Muscle layer of duodenum (tissue), 2 donors: ENCODE measurements at regions not wholly inside any gene's neighbourhood (a gene's known extent, or its start where the extent isn't known, plus 50 kb on each side); places are given as distances from the start of the nearest gene placed in this dataset.
"Not testable (repeated sequence)": the region's sequence is repeated elsewhere in the genome, so short reads cannot be mapped to it uniquely, and the experiment has no call there.

Experiments used
- H3K27ac ChIP-seq: one replicate; pipeline ENCODE4 v1.7.0; 2013; ENCODE audit warnings: mild to moderate bottlenecking, low read length
- H3K27me3 ChIP-seq: one replicate; pipeline ENCODE4 v1.7.0; 2013; ENCODE audit warnings: low read depth, mild to moderate bottlenecking, control low read depth, low read length
- H3K36me3 ChIP-seq, 2 donors: one replicate each; pipeline ENCODE4 v1.7.0; 2013; ENCODE audit warnings: low read length in 2 of 2, control low read depth in 1 of 2, mild to moderate bottlenecking in 1 of 2; ENCODE audit not compliant: insufficient read depth in 2 of 2, control insufficient read depth in 1 of 2
- H3K4me1 ChIP-seq, 2 donors: one replicate each; pipeline ENCODE4 v1.7.0; 2013; ENCODE audit warnings: low read length in 2 of 2, mild to moderate bottlenecking in 2 of 2, control low read depth in 1 of 2, moderate library complexity in 1 of 2; ENCODE audit not compliant: insufficient read depth in 2 of 2, control insufficient read depth in 1 of 2
- H3K4me3 ChIP-seq, 2 donors: one replicate each; pipeline ENCODE4 v1.7.0; 2013; ENCODE audit warnings: low read length in 2 of 2, low read depth in 1 of 2, mild to moderate bottlenecking in 1 of 2
- H3K9me3 ChIP-seq, 2 donors: one replicate each; pipeline ENCODE4 v1.7.0; 2013; ENCODE audit warnings: low read length in 2 of 2, control low read depth in 1 of 2, mild to moderate bottlenecking in 1 of 2; ENCODE audit not compliant: control insufficient read depth in 1 of 2
- donor health status: healthy.

DNA sequence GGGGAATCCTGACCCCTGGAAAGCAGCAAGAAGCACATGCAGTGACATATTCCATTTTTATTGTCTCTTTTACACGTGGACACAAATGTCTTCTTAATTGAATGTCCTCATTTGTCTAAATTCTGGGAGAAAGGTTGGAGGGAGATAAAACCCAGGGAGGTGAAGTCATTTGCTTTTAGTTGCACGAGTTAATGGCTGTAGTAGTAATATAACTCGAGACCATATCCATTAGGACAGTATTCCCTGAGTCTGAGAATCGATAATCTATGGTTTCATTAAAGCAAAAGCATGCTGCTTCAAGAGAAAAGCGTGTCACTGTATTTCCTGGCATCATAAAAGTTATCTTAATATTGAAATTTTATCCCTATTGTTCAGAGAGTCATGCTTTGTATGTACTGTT is 216.0 kb upstream of the PELI2 start:
- Histone ChIP-seq H3K27me3 (no peaks in the 10 kb centered on the region), H3K36me3 (no peaks in the 10 kb centered on the region), H3K4me3 (no peak overlapping the region), H3K9me3 (no peaks in the 10 kb centered on the region), H3K27ac (no peak overlapping the region), H3K4me1 (no peaks in the 10 kb centered on the region)

DNA sequence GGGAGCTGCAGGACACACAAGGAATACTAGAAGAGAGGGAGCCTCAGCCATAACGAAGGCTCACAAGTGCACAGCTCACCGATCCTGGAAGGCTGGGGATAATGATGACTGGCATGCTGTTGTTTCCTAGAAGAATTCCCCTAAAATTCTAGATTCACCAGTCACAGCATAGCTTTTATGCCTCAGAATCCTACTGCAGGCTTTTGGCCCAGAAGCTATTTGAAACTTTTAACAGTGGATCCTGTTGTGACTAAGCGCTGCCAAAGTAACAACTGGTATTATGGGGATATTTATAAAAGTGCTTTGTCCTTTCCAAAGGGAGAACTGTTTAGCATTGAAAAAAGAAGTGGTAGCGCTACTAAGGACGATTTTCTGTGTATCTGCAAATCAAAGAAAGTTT is 214.1 kb upstream of the PELI2 start:
- Histone ChIP-seq H3K4me1 (no peaks in the 10 kb centered on the region), H3K27me3 (no peaks in the 10 kb centered on the region), H3K27ac (no peak overlapping the region), H3K36me3 (no peaks in the 10 kb centered on the region), H3K9me3 (no peaks in the 10 kb centered on the region), H3K4me3 (no peak overlapping the region)

DNA sequence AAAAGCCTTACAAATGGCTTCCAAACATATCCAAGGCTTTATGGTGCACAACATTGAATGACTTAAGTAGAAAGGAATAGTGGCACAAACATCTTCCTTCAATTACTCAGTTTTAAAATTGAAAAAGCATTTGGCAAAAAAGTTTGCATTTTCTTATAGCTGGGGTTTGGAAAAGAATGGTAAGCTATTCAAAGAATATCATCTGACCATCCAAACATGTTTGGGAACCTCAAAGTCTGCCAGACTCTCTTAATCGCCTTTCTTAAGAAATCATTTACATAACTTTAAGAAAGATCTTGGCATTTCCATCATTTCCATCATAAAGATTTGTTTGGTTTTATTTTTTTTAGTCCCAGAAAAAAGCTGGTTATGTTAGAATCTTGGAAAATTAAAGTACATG is 210.1 kb upstream of the PELI2 start:
- H3K4me1 ChIP-seq: no peaks in the 10 kb centered on the region

DNA sequence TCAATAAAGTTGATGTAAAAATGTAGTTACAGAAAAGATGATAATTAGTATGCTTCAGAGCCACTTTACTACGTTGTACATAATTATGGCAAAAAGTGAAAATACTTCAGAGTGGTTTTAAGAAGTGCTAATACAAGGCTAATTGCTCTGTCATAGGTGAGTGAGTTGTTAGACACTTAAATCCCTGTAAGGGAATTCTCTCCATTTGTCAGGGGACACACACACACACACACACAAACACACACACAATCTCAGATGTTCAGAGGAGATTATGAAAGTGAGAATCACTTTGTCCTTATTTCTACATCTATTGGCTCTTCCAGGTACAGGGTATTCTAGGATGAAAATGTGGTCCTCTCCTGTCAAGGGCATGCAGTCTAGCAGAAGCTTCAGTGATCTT is 208.3 kb upstream of the PELI2 start:
- Histone ChIP-seq H3K9me3 (no peaks in the 10 kb centered on the region), H3K4me1 (no peaks in the 10 kb centered on the region), H3K36me3 (no peaks in the 10 kb centered on the region), H3K27me3 (no peaks in the 10 kb centered on the region), H3K4me3 (no peak overlapping the region), H3K27ac (no peak overlapping the region)

More for the DNA sequence above, 210.1 kb upstream of the PELI2 start:
- Histone ChIP-seq H3K27me3 (no peaks in the 10 kb centered on the region), H3K27ac (no peak overlapping the region), H3K36me3 (no peaks in the 10 kb centered on the region), H3K9me3 (no peaks in the 10 kb centered on the region), H3K4me3 (no peak overlapping the region)

DNA sequence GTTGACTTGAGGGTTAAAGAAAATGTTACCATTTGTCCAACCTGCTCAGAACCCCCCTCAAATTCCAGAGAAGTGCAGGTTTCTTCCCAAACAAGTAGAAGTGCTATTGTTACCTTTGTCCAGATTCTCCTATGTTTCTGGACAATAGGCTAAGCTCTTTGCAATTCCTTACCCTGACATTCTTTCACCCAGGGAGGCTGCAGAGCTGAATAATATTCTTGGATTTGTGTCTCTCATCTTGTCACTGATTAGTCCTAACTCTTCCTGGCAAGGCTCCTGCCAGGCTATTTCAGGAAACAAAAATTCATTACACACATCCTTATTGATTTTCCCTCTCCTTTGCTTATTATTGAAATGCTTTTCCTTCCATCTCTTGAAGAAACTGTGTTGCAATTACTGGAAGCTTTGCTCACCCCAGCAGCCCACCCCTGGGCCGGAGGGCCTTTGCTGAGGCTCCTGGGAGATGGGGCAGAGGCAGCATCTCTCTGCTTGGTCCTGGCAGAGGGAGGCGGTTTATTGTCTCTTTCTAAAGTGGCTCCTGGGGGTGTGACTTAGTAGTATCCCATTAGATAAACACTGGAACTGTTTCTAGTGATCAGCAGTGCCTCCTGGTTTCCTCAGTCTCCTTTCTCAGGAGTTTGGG is 207.5 kb upstream of the PELI2 start:
- no peak overlapping the region for H3K4me3 ChIP-seq
- H3K27me3 ChIP-seq: no peaks in the 10 kb centered on the region
- no peaks in the 10 kb centered on the region for H3K36me3 ChIP-seq
- H3K27ac ChIP-seq: no peak overlapping the region
- H3K4me1 ChIP-seq: no peaks in the 10 kb centered on the region
- H3K9me3 ChIP-seq: no peaks in the 10 kb centered on the region

DNA sequence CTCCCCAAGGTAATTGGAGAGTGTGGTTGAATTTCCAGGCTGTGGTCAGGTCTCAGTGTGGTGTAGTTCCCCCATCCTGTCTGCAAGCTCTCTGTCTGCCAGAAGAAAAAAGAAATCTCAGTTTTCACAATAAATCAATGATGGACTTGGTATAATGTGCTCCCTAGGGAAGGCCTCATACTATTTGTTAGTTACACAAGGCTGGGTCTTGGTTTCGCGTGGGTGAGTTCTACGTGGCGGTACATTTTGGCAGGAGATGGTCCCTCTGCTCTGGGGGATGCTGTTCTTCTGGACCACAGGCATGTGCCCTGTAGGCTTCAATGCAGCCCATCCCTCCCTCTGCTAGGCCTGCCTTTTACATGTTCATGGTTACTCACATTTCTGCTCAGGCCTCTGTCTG is 206.4 kb upstream of the PELI2 start:
- Histone ChIP-seq H3K4me1 (no peaks in the 10 kb centered on the region), H3K27me3 (no peaks in the 10 kb centered on the region), H3K4me3 (no peak overlapping the region), H3K36me3 (no peaks in the 10 kb centered on the region), H3K27ac (no peak overlapping the region), H3K9me3 (no peaks in the 10 kb centered on the region)

DNA sequence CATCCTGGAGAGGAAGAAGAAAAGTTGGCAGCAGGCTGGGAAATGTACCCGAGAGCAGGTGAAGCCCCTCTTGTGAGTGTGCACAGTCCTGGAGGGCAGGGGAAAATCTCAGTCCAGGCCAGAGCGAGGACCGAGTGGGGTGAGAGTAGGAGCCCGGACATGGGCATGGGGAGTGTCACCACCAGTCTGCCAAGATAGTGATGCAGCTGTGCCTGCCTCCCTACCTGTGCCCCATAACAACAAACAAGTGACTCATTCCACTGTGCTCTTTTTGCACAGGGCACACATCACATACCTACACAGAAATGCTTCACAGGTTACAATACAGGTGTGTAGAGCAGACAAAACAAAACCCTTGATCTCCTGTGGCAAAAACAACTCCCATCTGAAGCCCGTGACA is 205.9 kb upstream of the PELI2 start:
- Histone ChIP-seq H3K36me3 (no peaks in the 10 kb centered on the region), H3K4me3 (no peak overlapping the region), H3K9me3 (no peaks in the 10 kb centered on the region), H3K27me3 (no peaks in the 10 kb centered on the region), H3K27ac (no peak overlapping the region), H3K4me1 (no peaks in the 10 kb centered on the region)

DNA sequence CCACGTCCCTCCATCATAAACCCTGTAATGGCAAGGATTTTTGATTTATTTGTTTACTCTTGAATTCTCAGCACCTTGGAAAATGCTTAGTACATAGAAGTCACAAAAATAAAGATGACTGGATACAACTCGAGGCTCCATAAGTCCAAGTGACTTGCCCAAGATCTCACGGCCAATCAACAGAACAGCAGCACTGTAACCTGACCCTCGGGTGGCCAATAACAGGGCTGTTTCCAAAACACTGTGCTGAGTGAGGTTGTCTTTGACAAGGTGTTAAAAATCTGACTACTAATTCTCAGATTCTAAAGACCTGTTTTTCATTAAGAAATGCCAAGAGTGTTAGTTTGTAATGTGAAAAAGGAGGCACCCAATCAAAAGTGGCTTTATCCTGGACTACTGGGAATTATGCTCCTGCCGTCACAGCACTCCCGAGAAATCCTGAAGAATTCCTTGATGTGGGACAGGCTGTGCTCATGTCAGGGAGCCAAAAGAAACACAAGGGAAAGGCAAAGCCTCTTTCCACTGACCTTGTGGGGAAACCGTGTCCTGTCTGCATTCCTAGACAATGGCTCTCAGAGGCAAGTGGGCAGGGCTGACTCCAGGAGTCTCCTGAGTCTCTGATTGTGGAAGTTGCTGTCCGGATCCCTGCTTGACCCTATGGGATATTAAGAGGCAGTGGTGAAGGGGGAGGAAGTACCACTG is 204.7 kb upstream of the PELI2 start:
- no peak overlapping the region for H3K4me3 ChIP-seq
- no peak overlapping the region for H3K27ac ChIP-seq
- no peaks in the 10 kb centered on the region for H3K27me3 ChIP-seq
- H3K9me3 ChIP-seq: no peaks in the 10 kb centered on the region
- no peaks in the 10 kb centered on the region for H3K4me1 ChIP-seq
- H3K36me3 ChIP-seq: no peaks in the 10 kb centered on the region

DNA sequence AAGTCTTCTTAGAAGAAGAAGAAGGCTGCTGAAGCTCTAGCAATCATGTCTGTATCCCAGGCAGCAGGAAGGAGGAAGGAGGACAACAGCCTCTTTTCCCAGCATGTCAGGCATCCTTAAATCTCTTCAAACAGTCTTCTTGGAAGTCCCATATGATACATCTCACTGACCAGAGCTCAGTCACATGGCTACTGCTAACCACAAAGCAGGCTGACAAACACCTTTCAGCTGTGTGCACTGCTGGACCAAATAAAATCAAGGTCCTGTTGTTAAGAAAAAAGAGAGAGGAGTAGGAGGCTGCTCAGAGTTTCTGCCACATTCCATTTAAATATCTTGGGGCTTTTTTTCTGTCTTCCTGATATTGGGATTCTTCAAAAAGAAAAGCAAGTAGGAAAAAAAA is 203.4 kb upstream of the PELI2 start:
- Histone ChIP-seq H3K4me1 (no peaks in the 10 kb centered on the region), H3K9me3 (no peaks in the 10 kb centered on the region), H3K27me3 (no peaks in the 10 kb centered on the region), H3K36me3 (no peaks in the 10 kb centered on the region), H3K27ac (no peak overlapping the region), H3K4me3 (no peak overlapping the region)

DNA sequence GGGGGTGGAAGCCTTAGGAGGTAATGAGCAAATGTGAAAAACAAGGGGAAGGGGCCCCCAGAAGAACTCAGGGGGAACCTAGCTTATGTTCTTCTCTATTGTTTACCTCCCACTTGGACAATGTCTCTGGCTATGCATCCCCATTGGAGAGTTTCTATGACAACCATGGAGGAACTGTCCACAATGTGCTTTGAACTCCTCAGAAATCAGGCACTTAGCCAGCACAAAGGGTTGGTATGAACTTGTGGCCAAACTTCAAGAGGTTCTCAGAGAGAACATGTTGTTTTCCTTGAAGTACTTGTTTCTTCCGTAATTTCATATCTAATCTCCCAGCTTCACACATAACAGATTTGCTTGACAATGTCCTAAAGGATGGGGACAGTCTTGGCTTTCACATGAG is 202.8 kb upstream of the PELI2 start:
- Histone ChIP-seq H3K4me3 (no peak overlapping the region), H3K9me3 (no peaks in the 10 kb centered on the region), H3K27ac (no peak overlapping the region), H3K27me3 (no peaks in the 10 kb centered on the region), H3K4me1 (no peaks in the 10 kb centered on the region), H3K36me3 (no peaks in the 10 kb centered on the region)

DNA sequence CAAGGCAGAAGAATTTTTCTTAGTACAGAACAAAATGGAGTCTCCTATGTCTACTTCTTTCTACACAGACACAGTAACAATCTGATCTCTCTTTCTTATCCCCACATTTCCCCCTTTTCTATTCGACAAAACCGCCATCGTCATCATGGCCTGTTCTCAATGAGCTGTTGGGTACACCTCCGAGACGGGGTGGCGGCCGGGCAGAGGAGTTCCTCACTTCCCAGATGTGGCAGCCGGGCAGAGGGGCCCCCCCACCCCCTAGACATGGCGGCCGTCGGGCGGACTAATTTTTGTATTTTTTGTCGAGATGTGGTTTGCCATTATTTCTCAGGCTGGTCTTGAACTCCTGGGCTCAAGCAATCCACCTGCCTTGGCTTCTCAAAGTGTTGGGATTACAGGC is 198.4 kb upstream of the PELI2 start:
- not testable (repeated sequence) for H3K4me1 ChIP-seq, H3K27me3 ChIP-seq, H3K9me3 ChIP-seq, H3K36me3 ChIP-seq, H3K4me3 ChIP-seq, H3K27ac ChIP-seq

DNA sequence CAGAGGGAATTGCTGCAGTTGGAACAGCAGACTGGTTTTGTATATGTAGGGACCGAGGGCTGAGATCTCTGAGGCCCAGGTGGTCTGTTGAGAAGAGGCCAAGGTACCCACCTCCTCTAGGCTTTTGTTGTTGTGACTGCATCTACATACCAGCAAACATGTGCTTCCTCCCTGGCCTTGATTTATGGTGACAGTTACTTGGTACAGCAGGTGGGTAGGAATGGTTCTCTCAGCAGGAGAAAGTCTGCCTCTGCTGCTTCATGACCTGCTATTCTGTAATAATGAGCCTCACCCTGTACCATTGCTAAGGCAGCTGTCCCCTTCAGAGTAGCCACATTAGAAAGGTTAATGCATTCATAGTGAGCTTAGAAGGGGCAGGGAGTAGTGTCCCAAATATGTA is 196.7 kb upstream of the PELI2 start:
- Histone ChIP-seq H3K27ac (no peak overlapping the region), H3K36me3 (no peaks in the 10 kb centered on the region), H3K9me3 (no peaks in the 10 kb centered on the region), H3K4me1 (no peaks in the 10 kb centered on the region), H3K27me3 (no peaks in the 10 kb centered on the region), H3K4me3 (no peak overlapping the region)
